Suprapubic skin (tissue), 4 donors: ENCODE measurements at regions not wholly inside any gene's neighbourhood (a gene's known extent, or its start where the extent isn't known, plus 50 kb on each side); places are given as distances from the start of the nearest gene placed in this dataset.
"Not testable (repeated sequence)": the region's sequence is repeated elsewhere in the genome, so short reads cannot be mapped to it uniquely, and the experiment has no call there.

ENCODE experiments used
- DNase-seq, 2 donors: peaks; one replicate each; pipeline ENCODE4 v3.0.0-alpha.2; 2019; ENCODE audit warnings: low spot score in 2 of 2
- H3K27ac ChIP-seq: fragments of 200-600 bp; sonication (generic); one replicate; pipeline ENCODE4 v1.5.1; 2019
- H3K27me3 ChIP-seq: fragments of 200-600 bp; sonication (generic); one replicate; pipeline ENCODE4 v1.5.1; 2019
- H3K36me3 ChIP-seq: fragments of 200-600 bp; sonication (generic); one replicate; pipeline ENCODE4 v1.5.1; 2019
- H3K4me1 ChIP-seq: fragments of 200-600 bp; sonication (generic); one replicate; pipeline ENCODE4 v1.5.1; 2019
- H3K4me3 ChIP-seq: fragments of 200-600 bp; sonication (generic); one replicate; pipeline ENCODE4 v1.5.1; 2019; ENCODE audit warnings: mild to moderate bottlenecking
- H3K9me3 ChIP-seq: fragments of 200-600 bp; sonication (generic); one replicate; pipeline ENCODE4 v1.5.1; 2019
- EP300 ChIP-seq: sonication (generic); formaldehyde crosslinking; IDR thresholded peaks from one replicate; pipeline ENCODE4 v1.6.1; 2017; ENCODE audit warnings: antibody characterized with exemption
- POLR2A ChIP-seq, 2 donors: fragments of 450-650 bp; IDR thresholded peaks; one replicate each; pipeline ENCODE4 v1.6.1; 2017; ENCODE audit warnings: antibody characterized with exemption in 2 of 2, mild to moderate bottlenecking in 2 of 2, moderate library complexity in 2 of 2
- POLR2AphosphoS5 ChIP-seq, 3 donors: sonication (generic); formaldehyde crosslinking; IDR thresholded peaks; one replicate each; pipeline ENCODE4 v1.6.1; 2017; ENCODE audit warnings: antibody characterized with exemption in 3 of 3
- WGBS: methylation state at CpG from one replicate; pipeline ENCODE4 v1.1.5; 2018; 5-methylcytosine and 5-hydroxymethylcytosine counted together
- TF ChIP-seq, protein P1 (sequence below), 2 donors: fragments of 200-600 bp in 1 of 2; fragments of 450-650 bp in 1 of 2; sonication (generic) in 1 of 2; IDR thresholded peaks; one replicate each; pipeline ENCODE4 v1.5.1; 2016 to 2019; ENCODE audit warnings: antibody characterized with exemption in 2 of 2, mild to moderate bottlenecking in 1 of 2, moderate library complexity in 1 of 2

DNA sequence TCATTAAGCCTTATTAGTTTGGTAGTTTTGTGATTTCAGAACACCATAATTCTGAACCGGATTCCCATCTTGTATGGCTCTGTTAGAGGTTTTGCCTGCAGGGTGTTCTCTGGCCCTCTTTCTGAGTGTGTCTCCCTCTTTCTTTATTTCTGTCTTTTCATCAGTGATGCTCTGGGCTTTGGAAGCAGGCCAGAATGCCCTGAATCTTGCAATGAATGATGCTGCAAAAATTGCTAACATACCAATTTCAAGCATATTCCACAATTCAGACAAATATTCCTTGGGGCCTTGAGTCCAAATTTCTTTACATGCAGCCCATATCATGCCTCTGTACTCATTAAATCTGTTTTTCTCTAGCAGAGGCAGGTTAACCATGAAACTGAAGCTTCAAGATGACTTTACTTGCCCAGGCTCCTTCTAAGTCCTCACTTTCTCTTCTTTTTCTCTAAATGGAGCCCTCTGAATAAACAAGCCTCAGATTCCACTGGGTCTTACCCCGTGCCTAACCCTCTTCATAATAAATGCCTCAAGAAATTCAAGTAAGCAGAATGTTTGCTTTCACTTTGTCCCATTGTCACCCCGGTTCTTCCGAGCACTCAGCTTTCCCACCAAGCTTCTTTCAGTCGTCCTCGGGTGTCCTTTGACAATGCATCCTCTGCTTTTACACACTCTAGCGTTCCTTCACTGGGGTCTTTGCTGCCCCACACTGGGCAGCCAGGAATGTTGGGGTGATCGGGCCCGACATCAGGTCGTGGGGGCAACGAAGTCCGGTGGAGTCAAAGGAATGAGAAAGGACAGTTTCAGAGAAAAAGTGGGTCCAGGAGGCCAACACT lies 78.8 kb upstream of the SLC38A4 start:
- Histone ChIP-seq H3K27ac (no peak overlapping the region), H3K4me1 (peaks cover 15% of the 10 kb centered on the region), H3K27me3 (no peaks in the 10 kb centered on the region), H3K9me3 (no peaks in the 10 kb centered on the region), H3K4me3 (no peak overlapping the region), H3K36me3 (no peaks in the 10 kb centered on the region)
- no peak for TF ChIP-seq POLR2AphosphoS5 (IDR thresholded peaks at IDR 0.05)
- no peak for TF ChIP-seq EP300
- TF ChIP-seq POLR2A (IDR thresholded peaks at IDR 0.05), result no peak
- TF ChIP-seq, protein P1, sequence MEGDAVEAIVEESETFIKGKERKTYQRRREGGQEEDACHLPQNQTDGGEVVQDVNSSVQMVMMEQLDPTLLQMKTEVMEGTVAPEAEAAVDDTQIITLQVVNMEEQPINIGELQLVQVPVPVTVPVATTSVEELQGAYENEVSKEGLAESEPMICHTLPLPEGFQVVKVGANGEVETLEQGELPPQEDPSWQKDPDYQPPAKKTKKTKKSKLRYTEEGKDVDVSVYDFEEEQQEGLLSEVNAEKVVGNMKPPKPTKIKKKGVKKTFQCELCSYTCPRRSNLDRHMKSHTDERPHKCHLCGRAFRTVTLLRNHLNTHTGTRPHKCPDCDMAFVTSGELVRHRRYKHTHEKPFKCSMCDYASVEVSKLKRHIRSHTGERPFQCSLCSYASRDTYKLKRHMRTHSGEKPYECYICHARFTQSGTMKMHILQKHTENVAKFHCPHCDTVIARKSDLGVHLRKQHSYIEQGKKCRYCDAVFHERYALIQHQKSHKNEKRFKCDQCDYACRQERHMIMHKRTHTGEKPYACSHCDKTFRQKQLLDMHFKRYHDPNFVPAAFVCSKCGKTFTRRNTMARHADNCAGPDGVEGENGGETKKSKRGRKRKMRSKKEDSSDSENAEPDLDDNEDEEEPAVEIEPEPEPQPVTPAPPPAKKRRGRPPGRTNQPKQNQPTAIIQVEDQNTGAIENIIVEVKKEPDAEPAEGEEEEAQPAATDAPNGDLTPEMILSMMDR (IDR thresholded peaks at IDR 0.05), result no peak
- 68% methylated on average over 12 of the region's 12 CpGs for WGBS
- no peak for DNase-seq

DNA sequence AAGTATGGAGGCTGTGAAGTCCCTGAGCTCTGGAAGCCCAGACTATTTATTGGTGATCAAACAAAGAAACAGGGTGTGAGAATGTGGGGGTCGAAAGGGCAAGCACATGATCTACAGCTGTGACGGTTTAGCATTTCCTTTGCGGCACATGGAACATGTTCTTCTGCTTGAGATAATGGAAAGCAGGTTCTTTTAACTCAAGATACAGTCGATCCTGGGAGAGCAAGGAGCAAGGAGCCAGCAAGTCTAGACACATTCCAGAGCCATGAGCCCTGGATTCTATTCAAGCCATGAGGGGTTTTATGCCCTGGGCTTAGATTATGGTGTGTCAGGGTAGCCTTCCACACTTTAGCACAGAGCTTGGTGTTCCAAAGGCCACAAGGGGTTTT lies 79.4 kb upstream of the SLC38A4 start:
- not testable (repeated sequence) for H3K4me3 ChIP-seq, H3K27me3 ChIP-seq, H3K9me3 ChIP-seq, H3K27ac ChIP-seq, DNase-seq, H3K36me3 ChIP-seq
- 29% methylated on average over 4 of the region's 4 CpGs for WGBS
- peaks cover 15% of the 10 kb centered on the region for H3K4me1 ChIP-seq

DNA sequence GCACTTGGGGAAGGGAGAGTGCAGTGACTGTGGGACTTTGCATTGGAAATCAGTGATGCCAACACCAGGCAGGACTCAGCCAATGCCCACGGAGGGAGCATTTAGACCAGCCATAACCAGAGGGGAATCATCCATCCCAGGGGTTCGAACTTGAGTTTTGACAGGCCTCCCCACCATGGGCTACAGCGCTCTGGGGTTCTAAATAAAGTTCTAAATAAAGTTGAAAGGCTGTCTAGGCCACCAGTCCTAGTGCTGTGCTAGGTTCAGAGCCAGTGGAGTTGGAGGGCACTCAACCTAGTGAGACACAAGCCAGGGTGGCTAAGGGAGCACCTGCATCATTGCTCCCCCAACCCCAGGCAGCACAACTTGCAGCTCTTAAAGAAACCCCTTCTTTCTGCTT lies 82.0 kb upstream of the SLC38A4 start:
- TF ChIP-seq EP300 (no peak), POLR2AphosphoS5 (IDR thresholded peaks at IDR 0.05) (no peak), POLR2A (IDR thresholded peaks at IDR 0.05) (no peak)
- TF ChIP-seq, protein P1 (IDR thresholded peaks at IDR 0.05), result no peak
- no peak overlapping the region for H3K27ac ChIP-seq
- no peaks in the 10 kb centered on the region for H3K9me3 ChIP-seq
- no peak for DNase-seq
- H3K4me1 ChIP-seq, result peaks cover 15% of the 10 kb centered on the region
- no peaks in the 10 kb centered on the region for H3K27me3 ChIP-seq
- H3K4me3 ChIP-seq, result no peak overlapping the region
- H3K36me3 ChIP-seq, result no peaks in the 10 kb centered on the region
- WGBS, result 86% methylated on average over 3 of the region's 3 CpGs

DNA sequence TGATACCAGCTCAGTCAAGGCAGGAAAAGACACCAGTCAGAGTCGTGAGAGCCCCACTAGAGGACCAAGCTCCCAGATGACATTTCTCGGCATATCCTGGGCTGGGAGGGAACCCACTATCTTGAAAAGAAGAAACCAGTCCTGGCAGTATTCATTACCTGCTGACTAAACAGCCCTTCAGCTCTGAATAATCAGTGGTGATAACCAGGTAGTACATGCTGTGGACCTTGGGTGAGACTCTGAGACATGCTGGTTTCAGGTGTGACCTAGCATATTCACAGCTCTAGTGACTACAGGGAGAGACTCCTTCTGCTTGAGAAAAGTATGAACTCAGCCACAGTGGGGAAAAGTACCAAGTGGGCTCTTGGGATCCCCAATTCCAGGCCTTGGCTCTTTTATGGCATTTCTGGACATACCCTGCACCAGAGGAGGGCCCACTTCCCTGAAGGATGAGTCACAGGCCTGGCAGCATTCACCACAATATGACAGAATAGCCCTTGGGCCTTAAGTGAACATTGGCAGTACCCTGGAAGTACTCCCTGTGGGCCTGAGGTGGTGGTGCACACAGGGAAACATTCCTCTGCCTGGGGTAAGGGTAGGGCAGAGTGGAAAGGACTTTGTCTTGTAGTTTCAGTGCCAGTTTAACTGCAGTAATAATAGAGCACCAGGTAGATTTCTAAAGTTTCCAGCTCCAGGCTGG lies 82.6 kb upstream of the SLC38A4 start:
- 86% methylated on average over 2 of the region's 2 CpGs for WGBS
- H3K27me3 ChIP-seq, result no peaks in the 10 kb centered on the region
- H3K9me3 ChIP-seq, result no peaks in the 10 kb centered on the region
- no peaks in the 10 kb centered on the region for H3K36me3 ChIP-seq
- DNase-seq, result no peak
- H3K27ac ChIP-seq, result no peak overlapping the region
- no peak for TF ChIP-seq POLR2A (IDR thresholded peaks at IDR 0.05)
- TF ChIP-seq, protein P1 (IDR thresholded peaks at IDR 0.05), result no peak
- no peak for TF ChIP-seq EP300
- TF ChIP-seq POLR2AphosphoS5 (IDR thresholded peaks at IDR 0.05), result no peak
- no peak overlapping the region for H3K4me3 ChIP-seq
- peaks cover 15% of the 10 kb centered on the region for H3K4me1 ChIP-seq

DNA sequence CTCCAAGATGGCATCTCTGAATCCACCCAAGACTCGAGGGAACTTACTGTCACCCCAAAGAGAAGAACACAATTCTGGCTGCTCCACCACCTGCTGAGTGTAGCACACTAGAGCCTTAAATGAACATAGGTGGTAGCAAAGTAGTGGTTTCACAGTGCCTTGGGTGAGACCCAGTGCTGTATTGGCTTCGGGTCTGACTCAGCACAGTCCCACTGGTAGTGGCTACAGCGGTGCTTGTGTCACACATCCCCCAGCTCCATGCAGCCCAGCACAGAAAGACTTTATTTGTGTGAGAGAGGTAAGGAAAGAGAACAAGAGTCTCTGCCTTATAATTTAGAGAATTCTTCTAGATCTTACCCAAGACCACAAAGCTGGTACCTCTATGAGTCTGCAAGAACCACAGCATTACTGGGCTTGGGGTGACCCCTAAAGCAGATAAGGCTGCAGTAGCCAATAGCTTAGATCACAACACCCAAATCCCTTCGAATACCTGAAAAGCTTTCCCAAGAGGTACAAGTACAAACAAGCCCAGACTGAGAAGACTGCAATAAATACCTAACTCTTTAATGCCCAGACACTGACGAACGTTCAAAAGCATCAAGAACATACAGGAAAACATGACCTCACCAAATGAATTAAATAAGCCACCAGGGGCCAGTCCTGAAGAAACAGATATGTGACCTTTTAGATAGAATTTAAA lies 83.3 kb upstream of the SLC38A4 start:
- no peak for DNase-seq
- WGBS, result 53% methylated on average over 6 of the region's 6 CpGs
- H3K4me1 ChIP-seq, result peaks cover 15% of the 10 kb centered on the region
- H3K27me3 ChIP-seq, result no peaks in the 10 kb centered on the region
- H3K4me3 ChIP-seq, result no peak overlapping the region
- H3K9me3 ChIP-seq, result no peaks in the 10 kb centered on the region
- H3K36me3 ChIP-seq, result no peaks in the 10 kb centered on the region
- TF ChIP-seq, protein P1 (IDR thresholded peaks at IDR 0.05), result no peak
- TF ChIP-seq EP300 (no peak), POLR2AphosphoS5 (IDR thresholded peaks at IDR 0.05) (no peak), POLR2A (IDR thresholded peaks at IDR 0.05) (no peak)
- no peak overlapping the region for H3K27ac ChIP-seq
